NCI-H524 treated with DMSO at 0.1 percent for 48 hours (cell line): ENCODE measurements at regions not wholly inside any gene's neighbourhood (a gene's known extent, or its start where the extent isn't known, plus 50 kb on each side); places are given as distances from the start of the nearest gene placed in this dataset.

Experiments used
- DNase-seq: peaks from one replicate; lab custom pipeline; 2025; lab: John Stamatoyannopoulos, UW

DNA sequence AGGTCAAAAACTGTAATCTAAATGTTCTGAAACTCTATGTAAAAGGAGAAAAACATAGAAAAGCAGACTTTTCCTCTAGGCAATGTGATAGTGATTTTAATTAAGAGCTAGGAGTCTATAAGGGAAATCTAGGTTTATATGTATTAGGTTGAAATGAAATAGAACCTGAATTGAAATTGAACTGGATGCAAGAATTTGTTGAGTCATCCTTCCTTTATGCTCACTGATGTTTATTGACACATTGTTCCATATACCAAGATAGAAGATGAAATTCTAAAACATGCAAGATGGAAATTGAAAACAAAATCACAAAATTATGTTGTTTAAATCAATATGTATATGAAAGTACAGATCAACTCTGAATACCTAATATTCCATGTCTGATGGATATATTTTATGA is 170.4 kb upstream of the FLRT2 start:
- DNase-seq = no peak

DNA sequence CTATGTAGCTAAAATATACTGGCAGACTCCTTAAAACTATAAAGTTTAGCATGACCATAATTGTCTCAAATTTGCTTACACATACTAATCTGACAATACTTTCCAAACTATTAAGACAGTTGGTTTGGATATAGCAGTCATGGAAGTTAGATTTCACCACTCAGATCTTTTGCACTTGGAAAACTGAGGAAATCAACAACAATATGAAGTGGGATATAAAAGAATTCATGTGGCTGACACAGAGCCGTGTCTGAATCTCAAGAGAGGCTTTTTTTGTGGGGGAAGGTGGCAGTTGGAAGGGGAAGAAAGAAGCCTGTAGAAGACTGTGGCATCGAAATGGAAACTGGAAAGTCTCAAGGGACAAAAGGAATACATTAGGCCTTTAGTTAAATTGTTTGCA is 166.6 kb upstream of the FLRT2 start:
- no peak for DNase-seq

DNA sequence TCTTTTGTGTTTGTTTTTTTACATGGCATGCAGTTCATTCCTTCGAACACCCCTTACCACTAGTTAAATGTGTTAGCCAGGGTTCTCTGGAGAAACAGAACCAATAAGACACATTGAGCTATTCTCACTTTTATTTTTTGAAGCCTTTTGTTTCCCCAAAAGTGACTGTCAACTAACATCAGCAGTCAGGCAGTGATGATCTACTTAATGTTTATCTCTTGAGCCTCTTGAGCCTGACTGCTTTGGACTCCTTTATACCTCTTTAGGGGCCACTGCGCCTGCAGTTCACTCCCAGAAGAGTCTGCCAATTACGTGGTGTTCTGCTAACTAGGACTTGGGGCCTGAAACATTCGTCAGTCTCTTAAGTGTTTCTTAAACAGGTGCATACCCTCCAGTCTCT is 163.7 kb upstream of the FLRT2 start:
- DNase-seq = no peak

DNA sequence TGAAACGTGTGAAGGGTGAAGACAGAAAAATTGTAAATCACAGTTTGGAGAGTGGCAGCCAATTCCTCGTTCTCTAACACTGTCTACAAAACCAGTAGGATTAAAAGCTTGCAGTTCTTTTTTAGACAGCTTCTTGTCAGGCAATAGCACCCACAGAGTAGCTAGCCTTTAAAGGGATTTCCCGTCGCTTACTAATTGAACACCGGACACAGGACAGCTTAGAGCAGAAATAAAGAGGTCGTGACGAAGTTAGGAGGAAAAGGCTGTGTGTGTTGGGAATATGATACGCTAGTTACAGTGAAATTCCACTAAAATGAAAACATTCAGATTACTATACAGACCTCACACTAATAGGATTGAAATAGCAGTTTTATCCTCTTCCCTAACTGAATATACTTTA is 149.1 kb upstream of the FLRT2 start:
- DNase-seq = no peak

DNA sequence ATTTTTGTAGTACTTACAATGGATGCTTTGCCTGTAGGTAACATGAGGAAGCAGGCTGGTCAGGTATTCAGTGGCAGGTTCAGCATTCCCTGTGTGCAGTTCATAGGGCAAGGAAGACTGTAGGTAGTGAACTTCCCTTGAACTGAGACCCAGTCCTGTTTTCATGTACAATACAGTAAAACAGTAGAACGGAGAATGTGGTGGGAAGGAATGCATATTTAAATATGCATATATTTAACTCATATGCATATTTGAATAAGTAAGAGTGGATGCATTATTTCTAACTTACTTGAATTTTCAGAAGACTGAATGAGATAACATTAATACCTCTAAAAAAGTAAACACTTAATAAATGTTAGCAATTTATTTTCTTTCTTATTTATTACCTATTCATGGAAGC is 147.6 kb upstream of the FLRT2 start:
- no peak for DNase-seq

DNA sequence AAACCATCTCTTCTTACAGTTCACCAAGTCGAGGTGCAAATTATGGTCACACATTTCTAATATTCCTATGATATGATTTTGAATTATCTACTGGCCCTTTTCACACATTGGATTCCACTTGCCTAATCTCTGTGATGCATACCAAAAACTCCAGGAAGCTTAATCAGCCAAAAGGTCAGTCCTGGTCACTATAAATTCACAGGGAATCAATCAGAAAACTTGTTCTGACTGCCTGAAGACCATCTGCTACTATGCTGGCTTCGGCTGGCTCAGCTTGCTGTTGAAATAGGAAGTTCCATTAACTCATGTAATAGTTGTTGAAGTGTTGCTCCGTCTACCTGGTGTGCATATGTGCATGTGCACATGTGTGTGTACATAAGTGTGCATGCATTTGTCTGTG is 142.8 kb upstream of the FLRT2 start:
- no peak for DNase-seq

DNA sequence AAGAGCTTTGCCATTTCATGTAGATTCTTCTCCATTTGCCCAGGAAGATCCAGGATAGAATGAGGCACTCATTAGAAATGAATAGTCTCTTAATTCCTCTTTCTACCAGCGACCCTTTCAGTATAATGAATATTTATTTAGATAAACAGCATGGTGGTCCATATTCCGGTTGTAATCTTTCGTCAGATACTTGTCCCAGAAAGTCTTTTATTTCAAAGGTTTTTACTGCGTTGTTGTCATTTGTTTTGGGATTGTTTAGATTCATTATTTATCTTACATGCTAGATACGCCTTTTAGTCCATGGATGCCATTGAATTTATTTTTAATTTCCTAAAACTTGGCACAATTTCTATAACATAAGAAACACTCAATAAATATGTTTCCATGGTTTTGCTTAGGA is 139.7 kb upstream of the FLRT2 start:
- DNase-seq = no peak

DNA sequence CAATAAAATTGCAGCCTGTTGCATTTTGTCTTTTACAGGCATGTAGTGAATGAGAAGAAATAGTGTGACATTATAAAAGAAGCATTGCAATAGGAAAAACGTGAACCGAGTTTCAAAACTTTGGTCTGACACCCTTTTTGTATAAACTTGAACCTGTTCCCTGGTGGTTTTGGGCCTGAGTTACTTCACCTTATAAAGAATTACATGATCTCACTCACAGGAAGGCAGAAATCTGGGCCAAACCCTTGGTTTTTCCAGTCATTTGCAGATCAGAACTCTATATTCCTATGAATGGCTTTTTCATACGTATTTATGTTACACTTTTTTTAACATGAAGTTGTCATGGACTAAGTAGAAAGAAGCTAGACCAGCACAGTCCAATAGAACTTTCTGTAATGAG is 138.5 kb upstream of the FLRT2 start:
- no peak for DNase-seq

DNA sequence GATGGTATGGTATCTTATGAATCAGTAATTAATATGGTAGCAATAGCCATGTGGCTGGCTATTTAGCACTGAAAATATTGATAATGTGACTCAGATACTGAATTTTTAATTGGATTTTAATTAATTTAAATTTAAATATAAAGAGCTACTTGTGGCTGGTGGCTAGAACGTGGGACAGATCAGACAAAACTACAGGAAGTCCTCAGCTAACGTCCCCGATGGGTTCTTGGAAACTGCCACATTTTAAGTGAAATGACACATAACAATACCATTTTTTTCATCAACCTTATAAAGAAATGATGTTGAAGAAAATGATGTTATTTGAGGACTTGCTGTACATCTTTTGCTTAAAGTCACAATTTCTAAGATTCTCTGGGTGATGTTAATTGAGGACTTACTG is 138.1 kb upstream of the FLRT2 start:
- DNase-seq = no peak

DNA sequence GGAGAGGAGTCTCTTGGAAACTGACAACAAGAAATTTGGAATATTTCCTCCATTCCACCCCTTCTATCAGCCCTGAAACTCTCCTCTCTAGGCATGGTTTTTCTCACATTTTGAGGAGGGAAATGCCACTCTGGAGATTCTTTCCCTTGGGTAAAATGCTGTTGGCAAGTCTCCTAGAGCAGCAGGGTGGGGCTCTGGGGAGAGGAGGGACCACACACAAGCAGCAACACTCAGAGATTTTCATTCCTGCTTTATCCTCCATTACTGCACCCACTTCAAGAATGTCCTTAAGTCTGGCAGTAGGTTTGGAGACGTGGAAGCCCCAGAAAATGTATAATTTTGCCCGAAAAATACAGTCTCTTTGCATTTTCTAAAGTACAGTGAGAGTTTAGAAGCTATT is 130.8 kb upstream of the FLRT2 start:
- no peak for DNase-seq

DNA sequence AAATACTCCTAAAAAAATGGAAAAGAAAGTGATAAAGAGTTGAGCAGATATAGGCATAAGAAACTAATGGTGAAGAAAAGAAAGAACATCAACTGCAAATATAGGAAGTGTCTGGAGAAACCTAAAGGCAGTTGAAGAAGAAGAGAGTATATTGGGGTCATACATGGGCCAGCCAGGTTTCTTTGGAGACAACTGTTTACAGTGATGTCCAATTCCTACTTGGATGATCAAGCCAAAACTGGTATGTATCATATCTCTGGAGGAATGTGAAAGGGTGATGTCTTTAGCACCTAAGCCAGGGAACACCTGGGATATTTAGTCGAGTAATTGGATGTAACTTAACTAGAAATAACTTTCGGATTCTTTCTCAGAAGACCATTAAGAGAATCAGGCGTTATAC is 129.3 kb upstream of the FLRT2 start:
- DNase-seq = no peak

DNA sequence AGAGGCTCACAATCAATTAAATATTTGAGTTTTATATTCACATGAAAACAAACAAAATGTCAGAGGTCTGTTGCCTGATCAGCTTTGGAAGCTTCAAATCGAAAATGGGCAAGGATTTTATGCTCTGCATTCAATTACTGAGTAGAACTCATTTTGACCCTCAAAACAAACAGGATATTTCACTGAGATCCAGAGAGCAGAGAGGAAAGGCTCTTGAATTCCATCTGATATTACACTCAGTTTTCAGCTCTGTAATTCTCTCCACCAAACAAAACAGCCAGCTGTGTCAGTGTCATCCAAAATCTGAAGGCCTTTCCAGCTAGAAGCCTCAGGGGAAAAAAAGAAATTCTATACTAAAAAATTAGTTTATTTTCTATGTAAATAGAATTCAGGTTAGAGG is 128.6 kb upstream of the FLRT2 start:
- DNase-seq = no peak

DNA sequence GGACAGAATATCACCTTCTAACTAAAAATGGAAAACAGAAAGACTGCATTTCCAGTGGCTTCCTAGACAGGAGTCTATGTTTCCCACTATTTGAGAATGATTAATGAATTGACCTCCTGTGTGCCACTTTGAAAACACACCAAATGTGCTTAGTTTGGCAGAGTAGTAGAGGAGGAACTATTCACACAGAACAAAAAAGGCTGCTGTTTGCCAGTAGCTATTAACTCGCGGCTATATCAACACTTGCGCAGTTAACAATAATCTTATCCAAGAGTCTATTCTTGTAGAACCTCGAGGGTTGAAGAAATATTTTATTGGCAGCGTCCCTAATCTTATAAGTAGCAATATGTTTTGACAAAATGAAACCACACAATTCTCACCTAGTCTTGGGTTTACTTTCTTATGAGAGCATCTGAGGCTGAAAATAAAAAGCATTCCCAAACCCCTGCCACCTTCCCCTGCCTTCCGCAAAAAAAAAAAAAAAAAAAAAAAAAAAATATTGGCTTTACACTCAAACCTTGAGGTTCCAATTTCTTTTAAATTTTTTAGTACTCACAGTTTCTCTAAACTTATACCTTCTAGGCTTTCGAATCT is 127.3 kb upstream of the FLRT2 start:
- no peak for DNase-seq

DNA sequence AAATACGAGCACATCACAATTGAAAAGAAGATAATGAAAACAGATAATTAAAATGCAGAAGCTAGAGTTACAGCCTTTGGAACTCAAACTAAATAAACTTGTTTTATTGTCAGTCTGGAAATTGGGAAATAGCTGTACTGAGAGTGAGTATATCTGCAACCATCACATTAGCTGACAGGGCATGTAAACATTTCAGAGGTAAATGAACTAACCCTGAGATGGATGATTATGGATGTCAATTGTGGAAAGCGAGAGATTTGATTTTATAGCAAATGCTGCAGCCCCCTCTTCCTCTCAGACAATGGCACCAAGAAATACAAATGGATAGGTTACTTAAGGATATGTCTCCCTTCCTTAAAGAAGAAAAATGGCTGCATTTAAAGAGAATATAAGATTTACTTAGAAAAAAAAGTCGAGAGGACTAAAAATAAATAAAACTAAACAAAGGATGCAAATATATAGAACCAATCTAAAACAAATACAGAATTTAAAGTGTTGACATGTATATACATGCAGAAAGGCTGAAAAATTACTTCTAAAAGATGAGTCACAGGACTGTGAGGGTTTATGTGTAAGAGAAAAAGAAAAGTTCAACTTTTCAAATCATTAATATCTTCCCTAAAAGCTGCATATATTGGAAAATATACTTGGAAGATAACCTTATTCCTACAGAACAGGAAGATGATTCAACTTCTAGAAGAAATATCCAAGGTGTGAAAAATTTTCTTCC is 120.3 kb upstream of the FLRT2 start:
- no peak for DNase-seq

DNA sequence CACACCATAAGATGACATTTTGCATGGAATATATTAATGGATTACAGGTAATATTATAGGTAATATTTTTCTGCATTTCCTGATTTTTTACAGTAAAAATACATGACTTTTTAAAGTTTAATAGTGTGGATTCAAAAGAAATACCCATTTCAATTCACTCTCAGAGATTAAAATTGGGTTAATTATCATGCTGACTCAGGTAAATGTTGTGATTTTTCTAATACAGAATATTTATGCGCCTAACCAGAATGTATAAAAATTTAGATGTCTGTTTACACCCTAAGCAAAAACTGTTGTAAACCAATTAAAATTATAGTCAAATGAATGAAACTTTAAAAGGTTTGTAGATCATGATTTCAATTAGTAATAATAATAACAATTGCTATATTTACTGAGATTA is 117.2 kb upstream of the FLRT2 start:
- DNase-seq = no peak

DNA sequence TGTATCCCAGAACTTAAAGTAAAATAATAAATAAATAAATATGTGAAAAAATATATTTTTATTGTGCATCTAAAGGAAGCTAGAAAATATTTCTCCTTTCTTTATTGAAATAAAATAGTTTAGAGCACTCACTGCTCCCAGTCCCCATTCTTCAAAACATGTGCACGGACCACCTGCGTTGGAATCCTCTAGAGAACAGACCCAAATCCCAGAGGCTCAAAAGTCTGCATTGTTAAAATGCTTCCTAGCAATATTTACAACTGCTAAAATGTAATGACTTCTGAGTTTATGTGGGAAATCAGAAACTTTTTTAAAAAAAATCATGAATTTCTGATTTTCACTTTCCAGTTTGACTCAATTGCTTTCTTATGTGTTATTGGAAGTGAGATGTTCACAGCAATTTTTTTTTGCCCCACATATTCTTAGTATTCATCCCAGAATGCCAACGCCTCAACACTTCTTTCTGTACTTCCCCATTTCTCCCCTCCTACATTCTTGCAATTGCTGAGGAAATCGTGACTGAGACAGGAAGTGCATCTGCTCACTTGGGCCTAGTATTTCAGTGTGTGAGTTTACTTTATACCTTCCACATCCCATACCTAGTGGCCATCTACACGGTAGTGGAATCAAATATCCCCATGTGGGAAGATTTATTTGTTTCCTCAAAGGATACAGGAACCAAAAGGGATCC is 116.0 kb upstream of the FLRT2 start:
- no peak for DNase-seq

DNA sequence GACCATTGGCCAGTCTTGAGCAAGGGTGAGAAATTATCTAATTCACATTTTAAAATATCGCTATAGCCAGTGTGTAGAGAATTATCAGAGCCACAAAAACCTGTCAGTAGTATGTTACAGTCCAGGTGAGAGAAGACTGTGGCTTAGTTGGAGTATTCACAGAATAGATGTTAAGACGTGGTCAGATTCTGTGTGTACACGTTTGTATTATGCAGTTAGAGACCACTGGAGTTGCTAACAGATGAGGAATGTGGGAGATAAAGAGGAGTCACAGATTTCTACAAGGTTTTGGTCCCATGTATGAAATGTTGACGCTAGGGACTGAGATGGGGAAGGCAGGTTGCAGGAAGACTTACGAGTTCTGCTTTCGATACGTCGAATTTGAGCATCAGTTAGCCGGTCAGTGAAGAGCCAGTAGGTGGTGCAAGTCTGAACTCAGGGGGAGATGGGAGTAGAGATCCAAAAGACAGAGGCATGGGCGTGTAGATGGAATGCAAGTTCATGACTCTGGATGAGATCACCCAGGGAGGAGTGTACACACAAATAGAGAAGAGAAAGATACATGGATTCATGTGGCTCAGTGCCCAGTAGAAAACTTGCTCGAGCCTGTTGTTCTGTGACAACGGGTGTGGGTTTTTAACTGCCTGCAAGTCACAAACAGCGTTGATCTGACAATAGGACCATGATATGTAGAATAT is 114.8 kb upstream of the FLRT2 start:
- DNase-seq = no peak

DNA sequence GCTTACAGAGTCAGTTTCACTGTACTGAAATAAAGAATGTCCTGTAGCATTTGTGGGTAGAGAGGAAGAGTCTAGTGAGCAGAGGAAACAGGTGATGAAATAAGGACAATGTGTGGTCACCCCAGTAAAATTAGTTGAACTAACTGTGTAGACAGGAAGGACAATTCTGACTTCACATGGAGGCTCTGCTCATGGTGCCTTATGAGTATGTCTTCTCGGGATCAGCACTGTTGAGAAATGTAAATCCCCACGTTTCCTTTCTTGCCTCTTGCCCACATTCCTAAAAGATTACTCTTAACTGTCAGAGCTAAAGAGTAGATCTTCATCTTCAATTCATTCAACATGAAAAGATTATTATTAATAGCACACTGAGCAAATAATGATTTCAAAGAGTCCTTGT is 113.2 kb upstream of the FLRT2 start:
- DNase-seq = no peak

DNA sequence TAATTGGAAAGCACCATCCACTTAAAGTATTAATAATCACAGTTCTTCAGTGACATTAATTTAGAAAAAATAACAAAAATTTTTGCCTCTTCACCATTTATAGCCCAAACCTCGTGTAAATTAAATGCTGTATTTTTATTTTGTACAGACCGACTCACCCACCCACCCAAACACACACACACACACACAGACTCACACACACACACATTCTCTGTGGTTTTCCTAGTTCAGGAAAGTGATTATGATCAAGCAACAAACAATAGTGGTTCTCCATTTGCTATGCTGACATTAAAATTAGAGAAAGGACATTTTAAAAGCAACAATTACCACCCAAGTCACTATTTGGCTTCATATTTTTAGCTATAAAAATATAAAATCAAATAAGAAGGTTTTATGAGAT is 112.5 kb upstream of the FLRT2 start:
- DNase-seq = no peak

DNA sequence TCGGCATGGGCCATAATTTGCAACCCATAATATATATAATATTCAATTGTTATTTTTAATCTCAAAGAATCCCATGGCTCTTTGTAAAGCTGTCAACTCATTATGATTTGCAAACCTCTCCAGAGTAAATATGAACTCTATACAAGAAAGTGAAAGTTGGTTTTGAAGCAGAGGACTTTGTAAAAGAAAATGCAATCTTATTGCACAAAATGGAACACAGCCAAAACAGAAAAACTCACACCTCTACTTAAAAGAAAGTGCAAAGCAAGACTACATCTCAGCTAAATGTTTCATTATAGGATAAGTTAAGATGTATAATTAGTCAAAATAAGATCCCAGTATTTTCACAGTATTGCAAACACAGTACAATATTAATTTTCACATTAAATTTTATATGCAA is 111.2 kb upstream of the FLRT2 start:
- no peak for DNase-seq

DNA sequence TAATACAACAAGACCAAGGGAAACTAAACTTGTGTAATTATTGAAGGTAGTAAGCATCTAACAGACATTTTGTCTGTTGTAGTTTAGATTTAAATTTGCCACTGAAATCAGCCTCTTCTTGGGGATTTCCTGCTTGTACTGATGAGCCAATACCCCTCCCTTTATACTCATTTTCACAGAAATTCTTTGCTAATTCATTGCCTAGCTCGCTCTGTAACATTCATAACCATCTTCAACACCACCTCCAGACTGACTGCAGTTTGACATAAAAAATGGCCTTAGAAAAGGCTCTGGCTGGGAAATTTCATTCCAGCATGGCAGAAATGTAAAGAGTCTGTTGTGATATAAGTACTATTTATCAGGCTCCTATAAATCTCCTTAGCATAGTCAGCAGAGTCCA is 109.7 kb upstream of the FLRT2 start:
- DNase-seq = no peak

DNA sequence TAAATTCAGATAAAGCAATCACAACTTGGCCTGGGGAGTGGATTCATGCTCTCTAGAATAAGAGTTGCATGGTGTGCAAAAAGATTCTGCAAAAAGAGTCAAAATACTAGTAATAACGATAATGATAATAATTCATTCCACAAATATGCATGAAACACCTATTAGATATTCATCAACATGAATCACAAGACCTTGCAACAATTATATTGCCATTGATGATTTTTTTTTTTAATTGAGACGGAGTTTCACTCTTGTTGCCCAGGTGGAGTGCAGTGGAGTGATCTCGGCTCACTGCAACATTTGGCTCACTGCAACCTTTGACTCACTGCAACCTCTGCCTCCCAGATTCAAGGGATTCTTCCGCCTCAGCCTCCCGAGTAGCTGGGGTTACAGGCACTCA is 109.2 kb upstream of the FLRT2 start:
- no peak for DNase-seq
